GM18511 (cell line): ENCODE measurements at regions not wholly inside any gene's neighbourhood (a gene's known extent, or its start where the extent isn't known, plus 50 kb on each side); places are given as distances from the start of the nearest gene placed in this dataset.
A peak's percentile ranks its signal among the peaks of the same experiment; 100 is the strongest.

Experiments used
- ATAC-seq: cut with Tn5 transposase; IDR thresholded peaks from one replicate; pipeline ENCODE4 v1.9.1; 2021; ENCODE audit warnings: mild to moderate bottlenecking, moderate library complexity; ENCODE audit not compliant: unreplicated experiment

GRCh38 chr13:99053636-99054233 lies 75.9 kb upstream of the DOCK9 start:
- no peak for ATAC-seq

DNA sequence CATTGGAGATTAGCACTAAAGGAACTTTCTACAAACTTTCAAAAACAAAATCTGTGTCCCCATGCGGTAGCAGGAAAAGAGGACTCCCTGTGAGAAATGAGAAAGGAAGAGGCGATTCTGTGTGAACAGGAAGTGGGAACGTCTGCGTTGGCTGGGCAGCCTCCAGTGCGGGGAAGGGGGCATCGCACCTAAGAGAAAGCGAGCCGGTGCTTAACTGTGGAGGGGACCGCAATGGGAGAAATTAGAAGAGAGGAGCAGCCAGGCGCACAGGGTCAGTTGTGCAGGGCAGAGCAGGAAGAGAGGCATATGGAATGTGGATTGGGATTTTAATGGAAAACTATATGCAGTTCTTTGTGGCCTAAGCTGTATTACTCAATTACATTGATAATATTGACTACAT lies 77.4 kb upstream of the DOCK9 start:
- no peak for ATAC-seq

DNA sequence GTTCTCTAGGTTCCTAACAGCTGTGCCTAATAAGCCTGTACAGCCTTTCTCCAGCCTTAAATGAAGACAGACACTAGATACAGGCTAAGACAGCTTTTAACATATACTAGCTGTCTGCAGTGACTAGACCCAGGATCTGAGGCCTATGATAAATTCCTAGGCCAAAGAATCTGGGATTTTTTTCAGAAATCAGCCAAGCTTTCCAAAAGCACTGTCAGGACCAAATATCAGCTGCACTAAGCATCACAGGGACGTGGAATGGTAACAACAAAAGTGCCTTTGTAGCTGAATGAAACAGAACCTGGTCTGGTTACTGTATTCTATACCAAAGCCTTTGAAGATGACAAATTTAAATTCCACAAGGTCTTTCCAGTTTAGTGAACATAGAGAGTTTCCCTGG lies 77.9 kb upstream of the DOCK9 start:
- no peak for ATAC-seq

- ATAC-seq: no peak
These were observed 78.6 kb upstream of the DOCK9 start for GRCh38 chr13:99056381-99057014.

- ATAC-seq: no peak
These were observed 79.6 kb upstream of the DOCK9 start for GRCh38 chr13:99057310-99057975.

GRCh38 chr13:99058527-99059495 lies 80.9 kb upstream of the DOCK9 start:
- no peak for ATAC-seq

GRCh38 chr13:99059498-99060075 lies 81.7 kb upstream of the DOCK9 start:
- no peak for ATAC-seq

GRCh38 chr13:99061411-99061810 lies 83.5 kb upstream of the DOCK9 start:
- ATAC-seq: no peak

DNA sequence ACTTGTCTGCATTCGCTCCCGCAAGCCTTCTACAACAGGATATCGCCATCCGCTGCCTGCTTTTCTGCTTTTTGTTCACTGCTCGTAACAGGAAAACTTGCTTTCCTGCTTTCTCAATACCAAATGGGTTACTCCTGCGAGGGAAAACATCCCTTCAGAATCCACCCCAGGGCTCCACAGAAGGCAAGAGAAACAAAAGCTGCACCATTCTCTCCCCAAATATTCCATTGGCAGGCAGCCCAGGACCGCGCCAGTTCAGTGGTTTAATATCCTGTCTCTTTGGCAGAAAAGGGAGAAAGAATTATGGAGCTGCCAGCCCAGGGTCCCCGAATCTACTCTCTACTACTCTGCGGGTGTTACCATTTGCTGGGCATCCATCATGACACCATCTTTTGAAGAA lies 84.7 kb upstream of the DOCK9 start:
- no peak for ATAC-seq

DNA sequence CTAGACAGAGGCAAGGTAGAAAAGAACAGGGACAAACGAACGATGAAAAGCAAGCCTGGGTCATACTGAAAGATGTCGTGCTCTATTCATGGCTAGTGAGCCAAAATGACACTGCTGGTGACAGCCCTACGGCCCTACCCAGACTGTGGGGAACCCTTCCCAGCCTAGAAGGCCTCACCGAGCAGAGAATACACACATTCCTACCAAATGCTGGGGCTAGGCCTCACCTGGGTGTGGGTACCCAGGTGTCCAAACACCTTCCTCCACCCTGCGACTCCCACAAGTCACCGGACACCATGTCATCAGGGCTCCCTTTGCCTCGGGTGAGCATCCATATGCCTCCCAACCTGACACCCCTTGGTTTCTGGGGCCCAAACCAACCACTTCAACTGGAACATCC lies 85.3 kb upstream of the DOCK9 start:
- no peak for ATAC-seq

- peak; percentile 62 for ATAC-seq
These were observed 86.1 kb upstream of the DOCK9 start for GRCh38 chr13:99063952-99064351.

DNA sequence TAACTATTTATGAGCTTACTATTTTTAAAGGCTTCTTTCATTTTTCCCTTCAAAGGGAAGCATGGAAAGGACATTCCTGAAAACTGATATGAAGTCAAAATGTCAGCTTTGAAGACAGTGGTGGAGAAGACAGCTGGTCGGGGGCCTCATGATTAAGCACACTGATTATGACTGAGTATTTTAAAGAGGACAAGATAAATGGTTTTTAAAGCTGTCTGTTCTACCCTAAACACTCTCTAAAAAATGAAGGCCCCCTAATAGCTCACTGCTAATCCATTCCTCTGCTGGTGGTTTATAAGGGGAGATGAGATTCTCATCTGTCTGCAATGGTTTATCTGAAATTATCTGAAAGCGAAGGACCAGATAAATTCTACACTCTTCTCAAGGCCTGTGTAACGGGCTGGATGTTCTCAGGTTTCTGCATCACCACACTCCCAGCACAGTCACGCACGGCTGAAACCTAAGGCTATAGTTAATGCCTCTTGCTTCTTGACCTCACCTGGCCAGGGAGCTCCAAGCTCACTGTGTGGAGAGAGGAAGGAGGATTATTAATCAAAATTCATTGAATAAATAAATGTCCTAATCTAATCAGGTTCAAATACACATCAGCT lies 86.9 kb upstream of the DOCK9 start:
- ATAC-seq: no peak

DNA sequence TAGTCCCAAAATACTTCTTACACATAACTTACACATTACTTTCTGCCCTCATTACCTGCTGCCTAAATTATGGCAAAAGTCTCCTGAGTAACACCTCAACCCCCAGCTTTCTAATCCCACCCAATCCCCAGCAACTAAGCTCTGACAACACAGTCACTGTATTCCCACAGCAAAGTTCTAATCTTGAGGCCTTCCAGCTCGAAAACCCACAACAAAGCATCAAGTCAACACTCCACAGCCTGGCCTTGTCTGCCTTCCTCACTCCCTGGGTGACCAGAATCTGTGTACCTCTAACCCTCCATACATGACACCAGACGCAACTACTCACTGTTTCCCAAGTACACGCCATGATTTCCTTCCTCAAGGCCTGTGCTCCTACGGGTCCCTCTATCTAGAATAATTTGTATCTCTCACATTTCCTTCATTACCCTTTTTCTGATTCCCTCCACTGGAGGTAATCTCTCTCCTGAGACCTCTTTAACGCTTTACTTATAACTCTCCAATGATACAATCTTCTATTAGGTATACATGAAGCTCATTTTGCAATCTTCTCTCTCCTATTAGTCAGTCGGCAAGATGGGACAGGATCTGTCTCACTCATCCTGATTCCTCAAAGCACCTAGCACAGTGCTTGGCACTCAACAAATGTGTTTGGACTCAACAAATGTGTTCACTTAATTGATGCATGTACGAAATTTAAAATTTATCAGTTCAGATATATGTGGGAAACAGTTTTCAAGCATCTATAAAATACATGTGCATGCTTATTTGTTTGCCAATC lies 87.6 kb upstream of the DOCK9 start:
- no peak for ATAC-seq

- ATAC-seq: no peak
These were observed 88.4 kb upstream of the DOCK9 start for GRCh38 chr13:99066219-99066618.

GRCh38 chr13:99067159-99067985 lies 89.5 kb upstream of the DOCK9 start:
- ATAC-seq: no peak

DNA sequence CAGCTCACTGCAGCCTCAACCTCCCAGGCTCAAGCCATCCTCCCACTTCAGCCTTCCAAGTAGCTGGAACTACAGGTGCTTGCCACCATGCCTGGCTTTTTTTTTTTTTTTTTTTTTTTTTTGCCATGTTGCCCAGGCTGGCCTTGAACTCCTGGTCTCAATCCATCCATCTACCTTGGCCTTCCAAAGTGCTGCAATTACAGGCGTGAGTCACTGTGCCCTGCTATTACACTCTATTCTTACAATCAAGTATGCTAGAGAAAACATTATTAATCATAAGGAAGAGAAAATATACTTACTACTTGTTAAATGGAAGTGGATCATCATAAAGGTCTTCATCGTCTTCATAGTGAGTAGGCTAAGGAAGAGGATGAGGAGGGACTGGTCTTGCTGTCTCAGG lies 93.3 kb upstream of the DOCK9 start:
- no peak for ATAC-seq

DNA sequence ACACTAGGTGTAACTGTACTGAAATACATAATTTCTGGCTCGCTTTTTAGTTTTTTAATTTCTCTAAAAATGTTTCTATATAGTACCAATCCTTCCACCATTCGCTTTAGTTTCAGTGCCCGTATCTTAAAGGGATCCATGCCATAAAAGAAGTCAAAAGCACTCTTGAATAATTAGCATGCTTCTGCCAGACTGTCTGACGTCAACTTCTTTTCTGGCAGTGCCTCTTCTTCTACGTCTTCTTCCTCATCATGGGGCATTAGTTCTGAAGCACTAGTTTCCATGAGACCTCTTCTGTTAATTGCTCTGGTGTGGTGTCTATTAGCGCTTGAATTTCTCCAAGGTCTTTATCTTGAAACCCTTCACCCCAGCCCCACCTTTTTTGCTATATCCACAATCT lies 93.8 kb upstream of the DOCK9 start:
- no peak for ATAC-seq

DNA sequence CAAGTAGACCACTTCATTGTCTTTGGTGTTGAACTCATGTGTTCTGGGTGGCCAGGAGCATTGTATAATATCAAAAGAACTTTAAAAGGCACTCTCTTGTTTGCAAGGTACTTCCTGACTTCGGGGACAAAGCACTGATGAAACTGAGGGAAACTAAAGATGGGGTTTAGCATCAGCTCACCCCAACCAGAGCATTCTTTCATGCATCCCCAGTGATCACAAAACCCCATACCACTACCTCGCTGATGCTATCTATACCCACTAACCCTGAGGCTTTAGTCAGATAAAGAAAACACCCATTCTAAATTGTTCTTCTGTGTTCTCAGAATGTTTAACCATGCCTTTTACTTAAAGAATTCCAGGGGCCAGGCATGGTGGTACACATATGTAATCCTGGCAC lies 94.5 kb upstream of the DOCK9 start:
- ATAC-seq: no peak

- no peak for ATAC-seq
These were observed 95.1 kb upstream of the DOCK9 start for GRCh38 chr13:99072941-99073340.
